ENCODE measurements at regions not wholly inside any gene's neighbourhood (a gene's known extent, or its start where the extent isn't known, plus 50 kb on each side); places are given as distances from the start of the nearest gene placed in this dataset.

- TF ChIP-seq CTCF (IDR thresholded peaks at IDR 0.05): no peak
- TF ChIP-seq POLR2A (IDR thresholded peaks at IDR 0.05): no peak
Observed at GRCh38 chr6:16953446-16953845, 148.4 kb upstream of the STMND1 start.
